Endothelial cell of umbilical vein (primary cell): ENCODE measurements at regions not wholly inside any gene's neighbourhood (a gene's known extent, or its start where the extent isn't known, plus 50 kb on each side); places are given as distances from the start of the nearest gene placed in this dataset.
"Not testable (repeated sequence)": the region's sequence is repeated elsewhere in the genome, so short reads cannot be mapped to it uniquely, and the experiment has no call there.

ENCODE experiments used
- BruUV-seq: library from RNA; stranded (reverse); fragments of 400-500 nt; replicated peaks from 2 replicates; lab custom pipeline; 2021; lab: Mats Ljungman, UMichigan
- CTCF ChIA-PET: fragments of 300-600, 350-600 bp; sonication (Branson Sonifier 250); formaldehyde crosslinking; loops from one replicate; lab custom pipeline; 2021; ENCODE audit warnings: antibody characterized with exemption, inconsistent platforms; lab: Charles Lee
- POLR2A ChIA-PET: fragments of 300-600, 350-600 bp; sonication (Branson Sonifier 250); formaldehyde crosslinking; loops from one replicate; lab custom pipeline; 2021; ENCODE audit warnings: antibody characterized with exemption, inconsistent platforms; lab: Charles Lee
- DNase-seq: peaks from one replicate; pipeline ENCODE4 v3.0.0-alpha.2; 2011; ENCODE audit warnings: low read depth, low spot score
- FAIRE-seq: peaks from 2 replicates; lab custom pipeline; 2011; peaks lifted over from hg19 to GRCh38; lab: Jason Lieb, UNC
- H2AFZ ChIP-seq: 2 replicates; pipeline ENCODE4 v1.6.0; 2012; ENCODE audit warnings: low read depth, low read length, control low read depth, inconsistent platforms
- H3K27ac ChIP-seq: 2 replicates; pipeline ENCODE4 v1.5.1; 2011; ENCODE audit warnings: low read depth, mild to moderate bottlenecking, control low read depth, low read length, moderate library complexity; ENCODE audit not compliant: insufficient read depth
- H3K27me3 ChIP-seq, 2 experiments: 2 replicates each; pipeline versions ENCODE4 v1.6.0 to v1.6.1; 2011; ENCODE audit warnings: low read length in 2 of 2, mixed read lengths in 1 of 2; ENCODE audit not compliant: control insufficient read depth in 2 of 2, insufficient read depth in 2 of 2
- H3K36me3 ChIP-seq, 2 experiments: 2 replicates in 1 of 2; 3 replicates in 1 of 2; pipeline ENCODE4 v1.5.1; 2011; ENCODE audit warnings: low read length in 2 of 2, mild to moderate bottlenecking in 1 of 2, moderate library complexity in 1 of 2; ENCODE audit not compliant: control insufficient read depth in 2 of 2, insufficient read depth in 2 of 2; ENCODE audit errors: extremely low read depth in 1 of 2
- H3K4me1 ChIP-seq: 3 replicates; pipeline ENCODE4 v1.5.1; 2011; ENCODE audit warnings: mild to moderate bottlenecking, low read length; ENCODE audit not compliant: control insufficient read depth, insufficient read depth; ENCODE audit errors: extremely low read depth
- H3K4me2 ChIP-seq: 2 replicates; pipeline ENCODE4 v1.6.1; 2011; ENCODE audit warnings: low read length, control low read depth, mixed read lengths; ENCODE audit not compliant: insufficient read depth
- H3K4me3 ChIP-seq, 3 experiments: fragments of 200-600 bp in 1 of 3; sonication (generic), shearing (Covaris generic) in 1 of 3; replicated peaks in 1 of 3; 2 replicates each; pipeline ENCODE4 v1.5.1; 2011 to 2016; ENCODE audit warnings: control low read depth in 3 of 3, low read length in 3 of 3, mild to moderate bottlenecking in 2 of 3, inconsistent platforms in 1 of 3, low read depth in 1 of 3, moderate library complexity in 1 of 3; ENCODE audit not compliant: insufficient read depth in 1 of 3
- H3K79me2 ChIP-seq: 2 replicates; pipeline ENCODE4 v1.6.0; 2012; ENCODE audit warnings: low read length, inconsistent platforms; ENCODE audit not compliant: control insufficient read depth, insufficient read depth
- H3K9ac ChIP-seq: replicated peaks from 2 replicates; pipeline ENCODE3; 2011; ENCODE audit warnings: low read length, control low read depth; ENCODE audit not compliant: insufficient read depth; ENCODE audit errors: extremely low read depth
- H3K9me1 ChIP-seq: replicated peaks from 3 replicates; pipeline ENCODE4 v1.6.0; 2011; ENCODE audit warnings: mild to moderate bottlenecking, low read length; ENCODE audit not compliant: control insufficient read depth, insufficient read depth; ENCODE audit errors: extremely low read depth
- H3K9me3 ChIP-seq: replicated peaks from 2 replicates; pipeline ENCODE4 v1.5.1; 2012; ENCODE audit warnings: low read length, inconsistent platforms; ENCODE audit not compliant: control insufficient read depth, insufficient read depth
- H4K20me1 ChIP-seq: replicated peaks from 2 replicates; pipeline ENCODE3; 2011; ENCODE audit warnings: mild to moderate bottlenecking, low read length; ENCODE audit not compliant: control insufficient read depth, insufficient read depth; ENCODE audit errors: extremely low read depth
- CTCF ChIP-seq, 2 donors: IDR thresholded peaks; 1 replicate in 1 of 2; 2 replicates in 1 of 2; pipeline ENCODE4 v1.5.1; 2011; ENCODE audit warnings: low read length in 2 of 2, mild to moderate bottlenecking in 2 of 2, moderate library complexity in 2 of 2, control low read depth in 1 of 2, inconsistent platforms in 1 of 2, low read depth in 1 of 2; ENCODE audit not compliant: insufficient read depth in 1 of 2; ENCODE audit errors: extremely low read depth in 1 of 2
- EZH2 ChIP-seq: IDR thresholded peaks from 2 replicates; pipeline ENCODE4 v1.6.1; 2012; ENCODE audit warnings: borderline replicate concordance, low read depth, mild to moderate bottlenecking, moderate library complexity, low read length, inconsistent platforms; ENCODE audit not compliant: severe bottlenecking
- FOS ChIP-seq: IDR thresholded peaks from 2 replicates; pipeline ENCODE4 v1.6.1; 2011; ENCODE audit warnings: mild to moderate bottlenecking, low read length, moderate library complexity, borderline replicate concordance; ENCODE audit not compliant: insufficient read depth
- GATA2 ChIP-seq: IDR thresholded peaks from 2 replicates; pipeline ENCODE4 v1.7.0; 2011; ENCODE audit warnings: low read depth, mild to moderate bottlenecking, moderate library complexity, mixed read lengths, low read length; ENCODE audit not compliant: insufficient read length, insufficient read depth
- MYC ChIP-seq: IDR thresholded peaks from one replicate; pipeline ENCODE4 v1.6.1; 2011; ENCODE audit warnings: mild to moderate bottlenecking, low read depth, low read length
- POLR2A ChIP-seq: IDR thresholded peaks from 2 replicates; pipeline ENCODE4 v1.6.1; 2012; ENCODE audit warnings: low read depth, mild to moderate bottlenecking, control low read depth, low read length
- POLR2AphosphoS5 ChIP-seq: IDR thresholded peaks from 2 replicates; pipeline ENCODE4 v1.6.1; 2012; ENCODE audit warnings: low read depth, mild to moderate bottlenecking, control low read depth, low read length, moderate library complexity; ENCODE audit not compliant: insufficient read depth
- dilution Hi-C: fragments of 300-500 bp; cut with MboI; formaldehyde crosslinking; loops from one replicate; pipeline ENCODE4 v1.15.0; 2019; ENCODE audit warnings: low sequenced_read_pairs; ENCODE audit not compliant: extremely low pct_ligation_motif_present
- intact Hi-C: fragments of 100-400 bp; cut with micrococcal nuclease; formaldehyde crosslinking; loops from one replicate; pipeline ENCODE4 v1.10.0; 2022

DNA sequence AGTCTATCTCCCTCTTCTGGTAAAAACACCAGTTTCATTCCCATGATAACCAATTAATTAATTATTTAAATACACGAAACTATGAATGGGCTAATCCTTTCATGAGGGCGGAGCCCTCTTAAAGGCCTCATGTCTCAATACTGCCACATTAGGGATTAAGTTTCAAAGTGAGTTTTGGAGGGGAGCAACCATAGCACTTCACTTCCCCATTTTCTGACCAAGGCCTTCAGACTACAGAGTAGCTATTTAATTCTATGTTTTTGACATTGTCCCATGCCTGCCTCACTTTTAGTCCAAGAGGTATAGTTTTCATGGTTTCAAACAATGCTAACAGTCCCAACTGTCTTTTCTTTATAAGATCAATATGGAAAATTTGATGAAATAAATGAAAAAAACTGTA lies 618.6 kb downstream of the ZWINT start:
- Histone ChIP-seq H3K36me3 (no peaks in the 10 kb centered on the region), H3K4me2 (no peak overlapping the region), H3K4me1 (no peaks in the 10 kb centered on the region), H3K4me3 (no peak overlapping the region), H3K9ac (no peak overlapping the region), H3K9me1 (no peaks in the 10 kb centered on the region), H3K27me3 (no peaks in the 10 kb centered on the region), H2AFZ (no peak overlapping the region), H3K27ac (no peak overlapping the region), H3K79me2 (no peaks in the 10 kb centered on the region), H4K20me1 (no peaks in the 10 kb centered on the region), H3K9me3 (no peaks in the 10 kb centered on the region)
- DNase-seq (no peak), FAIRE-seq (no peak)
- ChIA-PET CTCF (no interaction called here), POLR2A (no interaction called here)
- no peak for TF ChIP-seq POLR2AphosphoS5
- TF ChIP-seq EZH2, result no peak
- no peak for TF ChIP-seq MYC
- TF ChIP-seq CTCF (IDR thresholded peaks at IDR 0.05; ENCODE audit: extremely low read depth in 1 of 2, insufficient read depth in 1 of 2, low read depth in 1 of 2, low read length in 2 of 2), result no peak
- TF ChIP-seq FOS, result no peak
- no peak for TF ChIP-seq POLR2A
- TF ChIP-seq GATA2, result no peak
- intact Hi-C loops, result loop anchor here (5.0 kb wide), 1 partner anchor 650 kb away; no protein-coding TSS in a partner anchor
- BruUV-seq, result no TSS peak
- dilution Hi-C loops, result no loop called here

GRCh38 chr10:55740767-55741166 lies 620.3 kb downstream of the ZWINT start:
- CTCF ChIA-PET, FAIRE-seq, BruUV-seq, POLR2A ChIA-PET, H3K4me1 ChIP-seq, H2AFZ ChIP-seq, dilution Hi-C loops, DNase-seq, H3K4me3 ChIP-seq, H3K9ac ChIP-seq, H4K20me1 ChIP-seq, H3K36me3 ChIP-seq, H3K27me3 ChIP-seq, H3K9me3 ChIP-seq, H3K79me2 ChIP-seq, H3K27ac ChIP-seq, H3K9me1 ChIP-seq, H3K4me2 ChIP-seq: not testable (repeated sequence)
- intact Hi-C loops, result loop anchor here (5.0 kb wide), 1 partner anchor 648 kb away; no protein-coding TSS in a partner anchor
